ENCODE measurements at regions not wholly inside any gene's neighbourhood (a gene's known extent, or its start where the extent isn't known, plus 50 kb on each side); places are given as distances from the start of the nearest gene placed in this dataset.
"Not testable (repeated sequence)": the region's sequence is repeated elsewhere in the genome, so short reads cannot be mapped to it uniquely, and the experiment has no call there.

DNA sequence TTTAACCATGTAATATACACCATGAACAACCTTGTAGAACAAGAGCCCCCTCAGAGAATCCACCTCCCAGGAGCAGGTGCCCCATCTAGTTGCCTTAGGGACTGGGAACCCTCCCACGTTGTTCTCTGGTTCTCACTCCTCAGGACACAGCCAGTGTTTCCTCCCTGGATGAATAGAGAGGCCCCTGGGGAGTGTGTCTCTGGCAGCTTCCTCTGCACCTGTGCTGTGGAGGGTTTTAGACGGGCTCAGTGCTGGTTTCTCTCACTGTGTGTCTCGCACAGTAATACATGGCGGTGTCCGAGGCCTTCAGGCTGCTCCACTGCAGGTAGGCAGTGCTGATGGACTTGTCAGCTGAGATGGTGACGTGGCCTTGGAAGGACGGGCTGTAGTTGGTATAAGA, 581.3 kb downstream of the TMEM121 start:
- no peak for DNase-seq

DNA sequence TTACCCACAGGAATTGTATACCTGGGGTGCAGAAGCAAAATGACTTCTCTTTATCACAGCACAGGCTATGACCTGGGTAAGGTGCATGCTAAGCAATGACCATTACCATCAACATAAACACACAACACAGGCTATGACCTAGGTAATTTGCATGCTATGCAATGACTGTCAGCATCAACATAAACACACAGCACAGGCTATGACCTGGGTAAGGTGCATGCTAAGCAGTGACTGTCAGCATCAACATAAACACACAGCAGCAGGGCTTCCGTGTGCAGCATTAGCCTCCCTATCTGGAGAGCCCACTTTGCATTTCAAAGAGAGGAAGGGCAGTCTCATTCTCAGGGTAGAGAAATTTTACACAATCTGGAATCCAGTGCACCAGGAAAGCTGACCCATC, 583.0 kb downstream of the TMEM121 start:
- DNase-seq, result no peak

- no peak for DNase-seq
These were observed 589.0 kb downstream of the TMEM121 start for GRCh38 chr14:106115401-106115800.

DNA sequence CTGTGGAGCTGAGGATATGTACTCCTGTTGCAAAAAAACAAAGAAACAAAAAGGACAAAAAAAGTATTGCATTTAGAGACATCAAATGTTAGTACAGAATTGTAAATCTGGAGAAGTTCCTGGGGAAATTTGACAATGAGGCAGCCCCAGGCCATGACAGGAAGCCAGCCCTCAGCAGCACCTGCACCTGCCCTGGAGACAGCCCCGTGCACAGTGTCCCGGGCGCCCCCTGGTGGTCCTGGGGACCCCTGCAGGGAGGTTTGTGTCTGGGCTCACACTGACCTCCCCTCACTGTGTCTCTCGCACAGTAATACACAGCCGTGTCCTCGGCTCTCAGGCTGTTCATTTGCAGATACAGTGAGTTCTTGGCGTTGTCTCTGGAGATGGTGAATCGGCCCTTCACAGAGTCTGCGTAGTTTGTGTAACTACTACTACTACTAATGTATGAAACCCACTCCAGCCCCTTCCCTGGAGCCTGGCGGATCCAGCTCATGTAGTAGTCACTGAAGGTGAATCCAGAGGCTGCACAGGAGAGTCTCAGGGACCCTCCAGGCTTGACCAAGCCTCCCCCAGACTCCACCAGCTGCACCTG, 590.1 kb downstream of the TMEM121 start:
- DNase-seq, result not testable (repeated sequence)

- no peak for DNase-seq
These were observed 593.7 kb downstream of the TMEM121 start for GRCh38 chr14:106120101-106120500.

- no peak for DNase-seq
These were observed 602.9 kb downstream of the TMEM121 start for GRCh38 chr14:106129274-106129673.

GRCh38 chr14:106129904-106130661, 603.7 kb downstream of the TMEM121 start:
- DNase-seq, result not testable (repeated sequence)

- not testable (repeated sequence) for DNase-seq
These were observed 606.7 kb downstream of the TMEM121 start for GRCh38 chr14:106133126-106133525.

- no peak for DNase-seq
These were observed 608.5 kb downstream of the TMEM121 start for GRCh38 chr14:106134886-106135285.

- DNase-seq, result no peak
These were observed 615.1 kb downstream of the TMEM121 start for GRCh38 chr14:106141242-106142220.

DNA sequence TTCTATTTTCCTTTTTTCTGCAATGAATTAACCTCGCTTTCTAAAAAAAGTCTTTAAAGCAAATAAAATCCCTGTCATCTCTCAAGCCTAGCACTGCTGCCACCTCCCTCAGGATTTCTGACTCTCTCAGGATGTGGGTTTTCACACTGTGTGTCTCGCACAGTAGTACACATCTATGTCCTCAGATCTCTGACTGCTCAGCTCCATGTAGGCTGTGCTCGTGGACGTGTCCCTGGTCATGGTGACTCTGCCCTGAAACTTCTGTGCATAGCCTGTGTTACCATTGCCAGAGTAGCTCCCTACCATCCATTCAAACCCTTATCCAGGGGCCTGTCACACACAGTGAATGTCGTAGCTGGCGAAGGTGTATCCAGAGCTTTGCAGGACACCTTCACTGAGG, 619.3 kb downstream of the TMEM121 start:
- not testable (repeated sequence) for DNase-seq

DNA sequence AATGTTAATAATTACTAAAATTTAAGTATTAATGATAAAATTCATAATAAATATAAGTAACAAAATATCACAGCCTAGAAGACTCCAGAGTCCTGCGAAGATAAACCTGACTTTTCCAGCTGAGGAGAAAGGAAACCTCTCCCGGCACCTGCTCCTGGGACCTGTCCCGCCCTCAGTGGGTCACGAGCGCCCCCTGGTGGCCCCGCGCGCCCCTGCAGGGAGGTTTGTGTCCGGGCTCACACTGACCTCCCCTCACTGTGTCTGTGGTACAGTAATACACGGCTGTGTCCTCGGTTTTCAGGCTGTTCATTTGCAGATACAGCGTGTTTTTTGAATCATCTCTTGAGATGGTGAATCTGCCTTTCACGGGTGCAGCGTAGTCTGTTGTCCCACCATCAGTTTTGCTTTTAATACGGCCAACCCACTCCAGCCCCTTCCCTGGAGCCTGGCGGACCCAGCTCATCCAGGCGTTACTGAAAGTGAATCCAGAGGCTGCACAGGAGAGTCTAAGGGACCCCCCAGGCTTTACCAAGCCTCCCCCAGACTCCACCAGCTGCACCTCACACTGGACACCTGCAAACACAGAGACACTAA, 627.1 kb downstream of the TMEM121 start:
- DNase-seq, result peak; percentile 8 to 31

- DNase-seq, result no peak
These were observed 636.9 kb downstream of the TMEM121 start for GRCh38 chr14:106163316-106163715.

DNA sequence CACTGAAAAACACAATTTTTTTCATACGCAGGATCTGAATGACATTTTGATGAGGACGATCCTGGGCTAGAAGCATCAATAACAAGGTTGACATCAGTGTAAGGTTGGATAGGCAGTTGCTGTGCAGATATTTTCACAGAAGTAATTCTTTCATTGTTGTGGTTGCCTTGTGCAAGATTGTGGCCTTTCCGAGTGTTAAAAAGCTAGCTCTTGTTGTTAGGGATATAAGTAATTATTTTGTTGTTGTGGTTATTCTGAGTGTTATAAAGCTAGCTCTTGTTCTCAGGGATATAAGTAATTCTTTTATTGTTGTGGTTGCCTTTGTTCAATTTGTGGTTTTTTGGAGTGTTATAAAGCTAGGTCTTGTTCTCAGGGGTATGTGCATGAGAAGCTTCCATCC, 637.4 kb downstream of the TMEM121 start:
- DNase-seq, result not testable (repeated sequence)

DNA sequence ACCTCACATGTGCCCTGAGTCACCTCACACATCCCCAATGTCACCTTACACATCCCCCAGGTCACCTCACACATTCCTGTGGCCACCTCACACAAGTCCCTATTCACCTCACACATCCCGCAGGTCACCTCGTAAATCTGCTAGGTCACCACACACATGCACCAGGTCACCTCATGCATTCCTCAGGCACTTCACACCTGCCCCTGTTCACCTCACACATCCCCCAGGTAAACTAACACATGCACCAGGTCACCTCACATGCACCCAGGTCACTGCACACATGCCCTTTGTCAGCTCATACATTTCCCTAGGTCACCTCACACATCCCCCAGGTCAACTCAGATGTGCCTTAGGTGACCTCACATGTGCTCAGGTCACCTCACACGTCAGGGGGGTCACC, 639.8 kb downstream of the TMEM121 start:
- no peak for DNase-seq

DNA sequence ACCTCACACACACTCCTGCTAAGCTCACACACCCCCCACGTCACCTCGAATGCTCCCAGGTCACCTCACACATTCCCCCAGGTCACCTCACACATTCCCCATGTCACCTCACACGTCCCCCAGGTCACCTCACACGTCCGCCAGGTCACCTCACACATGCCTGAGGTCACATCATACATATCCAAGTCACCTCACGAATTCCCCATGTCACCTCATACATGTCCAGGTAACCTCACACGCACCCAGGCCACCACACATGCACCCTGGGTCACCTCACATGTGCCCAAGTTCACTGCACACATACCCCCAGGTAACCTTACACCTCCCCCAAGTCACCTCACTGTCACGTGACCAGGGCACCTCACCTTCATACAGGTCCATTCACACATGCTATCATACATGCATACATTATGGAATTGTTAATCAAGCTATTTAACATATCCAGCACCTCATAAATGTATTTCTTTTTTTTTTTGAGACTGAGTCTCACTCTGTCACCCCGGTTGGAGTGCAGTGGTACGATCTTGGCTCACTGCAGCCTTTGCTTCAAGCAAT, 640.3 kb downstream of the TMEM121 start:
- DNase-seq, result no peak

DNA sequence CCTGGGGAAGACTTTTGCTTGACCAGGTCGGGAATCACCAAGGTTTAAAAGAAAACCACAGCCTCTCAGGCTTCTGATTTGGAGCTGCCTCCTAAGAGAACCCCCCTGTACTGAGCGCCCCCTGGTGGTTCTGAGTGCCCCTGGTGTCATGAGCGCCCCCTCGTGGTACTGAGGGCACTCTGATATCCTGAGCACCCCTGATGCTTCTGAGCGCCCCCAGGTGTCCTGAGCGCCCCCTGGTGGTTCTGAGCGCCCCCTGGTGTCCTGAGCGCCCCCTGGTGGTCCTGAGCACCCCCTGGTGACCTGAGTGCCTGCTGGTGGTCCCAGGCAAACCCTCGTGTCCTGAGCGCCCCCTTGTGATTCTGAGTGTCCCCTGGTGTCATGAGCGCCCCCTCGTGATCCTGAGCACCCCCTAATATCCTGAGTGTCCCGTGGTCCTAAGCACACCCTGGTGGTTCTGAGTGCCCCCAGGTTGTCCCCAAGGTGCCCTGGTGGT, 643.8 kb downstream of the TMEM121 start:
- not testable (repeated sequence) for DNase-seq

DNA sequence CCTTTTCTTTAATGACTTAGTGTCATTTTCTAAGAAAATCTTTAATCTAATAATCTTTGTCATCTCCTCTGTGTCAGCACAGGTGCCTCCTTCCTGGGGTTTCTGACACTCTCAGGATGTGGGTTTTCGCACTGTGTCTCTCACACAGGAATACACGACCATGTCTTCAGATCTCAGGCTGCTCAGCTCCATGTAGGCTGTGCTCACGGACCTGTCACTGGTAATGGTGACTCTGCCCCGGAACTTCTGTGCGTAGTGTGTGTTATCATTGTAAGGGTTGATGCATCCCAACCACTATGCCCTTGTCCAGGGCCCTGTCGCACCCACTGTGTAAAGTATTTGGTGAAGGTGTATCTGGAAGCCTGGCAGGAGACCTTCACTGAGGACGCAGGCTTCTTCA, 647.8 kb downstream of the TMEM121 start:
- no peak for DNase-seq

DNA sequence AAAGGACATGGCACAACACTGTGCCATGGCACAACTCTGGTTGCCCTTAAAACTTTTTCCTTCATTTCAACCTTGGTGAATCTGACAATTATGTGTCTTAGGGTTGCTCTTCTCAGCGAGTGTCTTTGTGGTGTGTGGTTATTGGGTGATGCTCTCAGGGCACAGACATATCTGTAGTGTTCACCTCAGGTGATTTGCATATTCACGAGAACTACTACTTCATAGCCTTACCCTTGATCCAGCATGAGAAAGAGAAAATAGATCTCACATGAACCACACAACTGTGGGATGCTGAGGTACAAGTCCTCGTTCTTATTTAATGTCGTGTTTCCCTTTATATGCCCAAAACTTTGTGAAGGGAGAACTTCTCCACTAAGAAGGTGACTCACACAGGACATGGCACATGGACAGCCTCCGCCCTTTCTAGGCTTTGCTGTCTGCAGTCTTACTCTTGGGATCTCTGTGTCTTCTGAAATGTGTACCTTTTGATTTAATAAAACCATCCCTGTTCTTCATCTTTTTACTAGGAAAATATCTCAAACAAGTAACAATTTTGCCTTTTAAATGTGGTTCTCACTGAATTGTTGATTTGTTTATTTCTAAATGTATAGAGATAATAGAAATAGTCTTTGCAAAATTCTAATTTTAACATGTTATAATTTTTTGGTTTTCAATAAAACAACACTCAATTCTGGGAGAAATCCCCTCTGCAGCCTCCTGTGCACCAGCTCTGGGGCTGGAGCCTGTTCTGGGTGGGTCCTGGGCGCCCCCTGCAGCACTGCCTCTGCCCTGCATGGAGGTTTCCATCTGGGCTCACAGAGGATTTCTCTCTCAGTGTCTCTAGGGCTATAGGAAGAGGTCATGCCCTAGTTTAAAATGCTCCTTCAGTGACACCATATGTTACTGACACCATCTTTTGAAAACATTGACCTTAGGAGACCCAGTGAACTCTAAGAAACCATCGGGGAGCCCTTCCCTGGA, 651.2 kb downstream of the TMEM121 start:
- not testable (repeated sequence) for DNase-seq

GRCh38 chr14:106179761-106180160, 653.4 kb downstream of the TMEM121 start:
- no peak for DNase-seq

GRCh38 chr14:106184771-106185170, 658.4 kb downstream of the TMEM121 start:
- not testable (repeated sequence) for DNase-seq
